H1 (cell line): ENCODE measurements at regions not wholly inside any gene's neighbourhood (a gene's known extent, or its start where the extent isn't known, plus 50 kb on each side); places are given as distances from the start of the nearest gene placed in this dataset.

Experiments
- CHD7 ChIP-seq: fragments of 300-600 bp; sonication (generic); IDR thresholded peaks from 2 replicates; pipeline ENCODE4 v1.7.1; 2012; ENCODE audit warnings: low read length, moderate library complexity, mild to moderate bottlenecking, inconsistent platforms; ENCODE audit not compliant: insufficient replicate concordance
- TAF1 ChIP-seq: IDR thresholded peaks from 2 replicates; pipeline ENCODE4 v1.6.1; 2011; ENCODE audit warnings: mild to moderate bottlenecking, low read depth, low read length

GRCh38 chr9:88234114-88234513, 95.8 kb upstream of the SPATA31C2 start (continued):
- TF ChIP-seq CHD7 (no peak), TAF1 (no peak)
- TF ChIP-seq, all 59 proteins: peak for 0
